Activated CD4-positive, alpha-beta T cell treated with anti-CD3 and anti-CD28 coated beads, Interleukin-2, amount 50 U/mL, for 4 hours (primary cell): ENCODE measurements at regions not wholly inside any gene's neighbourhood (a gene's known extent, or its start where the extent isn't known, plus 50 kb on each side); places are given as distances from the start of the nearest gene placed in this dataset.
"Not testable (repeated sequence)": the region's sequence is repeated elsewhere in the genome, so short reads cannot be mapped to it uniquely, and the experiment has no call there.

Experiments
- DNase-seq, 2 experiments: peaks; one replicate each; pipeline ENCODE4 v3.0.0-alpha.2; 2020

- no peak for DNase-seq
Measured at GRCh38 chr3:29156086-29156715, 124.7 kb upstream of the RBMS3 start.

GRCh38 chr3:29164825-29165224 is 116.0 kb upstream of the RBMS3 start:
- DNase-seq, result no peak

- DNase-seq, result no peak
Measured at GRCh38 chr3:29167180-29167579, 113.7 kb upstream of the RBMS3 start.

GRCh38 chr3:29168081-29168480 is 112.8 kb upstream of the RBMS3 start:
- DNase-seq, result no peak

GRCh38 chr3:29168696-29169095 is 112.2 kb upstream of the RBMS3 start:
- DNase-seq, result no peak

- DNase-seq, result no peak
Measured at GRCh38 chr3:29169451-29169850, 111.4 kb upstream of the RBMS3 start.

GRCh38 chr3:29171043-29171990 is 109.6 kb upstream of the RBMS3 start:
- no peak for DNase-seq

- DNase-seq, result no peak
Measured at GRCh38 chr3:29176501-29176900, 104.4 kb upstream of the RBMS3 start.

GRCh38 chr3:29178809-29179793 is 101.8 kb upstream of the RBMS3 start:
- no peak for DNase-seq

GRCh38 chr3:29181149-29181780 is 99.6 kb upstream of the RBMS3 start:
- no peak for DNase-seq

- DNase-seq, result no peak
Measured at GRCh38 chr3:29181872-29182271, 99.0 kb upstream of the RBMS3 start.

GRCh38 chr3:29182828-29183227 is 98.0 kb upstream of the RBMS3 start:
- not testable (repeated sequence) for DNase-seq

- no peak for DNase-seq
Measured at GRCh38 chr3:29183346-29184087, 97.4 kb upstream of the RBMS3 start.

GRCh38 chr3:29185706-29186105 is 95.2 kb upstream of the RBMS3 start:
- DNase-seq, result no peak

GRCh38 chr3:29186131-29186599 is 94.7 kb upstream of the RBMS3 start:
- no peak for DNase-seq

- DNase-seq, result no peak
Measured at GRCh38 chr3:29186982-29187725, 93.7 kb upstream of the RBMS3 start.

GRCh38 chr3:29189328-29189727 is 91.5 kb upstream of the RBMS3 start:
- no peak for DNase-seq

GRCh38 chr3:29194139-29194538 is 86.7 kb upstream of the RBMS3 start:
- DNase-seq, result no peak

- no peak for DNase-seq
Measured at GRCh38 chr3:29195056-29195455, 85.8 kb upstream of the RBMS3 start.

GRCh38 chr3:29201604-29202003 is 79.3 kb upstream of the RBMS3 start:
- DNase-seq, result no peak

GRCh38 chr3:29202378-29202777 is 78.5 kb upstream of the RBMS3 start:
- no peak for DNase-seq
